ENCODE measurements at regions not wholly inside any gene's neighbourhood (a gene's known extent, or its start where the extent isn't known, plus 50 kb on each side); places are given as distances from the start of the nearest gene placed in this dataset.

DNA sequence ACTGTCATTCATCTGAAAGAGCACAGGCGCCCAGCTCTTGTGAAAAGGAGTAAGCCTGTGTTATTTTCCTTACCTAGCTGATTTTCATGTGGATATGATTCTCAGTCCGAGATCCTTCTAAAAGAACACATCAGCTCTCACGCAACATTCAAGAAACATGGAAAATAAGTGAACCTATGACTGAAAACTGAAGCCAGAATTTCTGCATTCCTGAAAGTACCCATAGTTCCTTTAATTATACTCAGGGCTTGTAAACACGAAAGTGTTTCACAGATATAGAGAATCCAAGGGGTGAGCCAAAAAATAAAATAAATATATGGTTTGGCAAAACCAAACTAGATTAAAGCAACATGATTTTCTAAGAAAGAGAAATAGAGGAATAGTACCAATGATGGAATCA lies 100.8 kb upstream of the CHMP2B start:
- intact Hi-C loops (cut with DNase I), result no loop called here
- Histone ChIP-seq H3K36me3 (no peaks in the 10 kb centered on the region), H3K4me1 (no peaks in the 10 kb centered on the region), H3K4me3 (no peak overlapping the region), H3K27me3 (no peaks in the 10 kb centered on the region), H3K9me3 (no peaks in the 10 kb centered on the region), H3K27ac (no peak overlapping the region)
- TF ChIP-seq, protein P1, sequence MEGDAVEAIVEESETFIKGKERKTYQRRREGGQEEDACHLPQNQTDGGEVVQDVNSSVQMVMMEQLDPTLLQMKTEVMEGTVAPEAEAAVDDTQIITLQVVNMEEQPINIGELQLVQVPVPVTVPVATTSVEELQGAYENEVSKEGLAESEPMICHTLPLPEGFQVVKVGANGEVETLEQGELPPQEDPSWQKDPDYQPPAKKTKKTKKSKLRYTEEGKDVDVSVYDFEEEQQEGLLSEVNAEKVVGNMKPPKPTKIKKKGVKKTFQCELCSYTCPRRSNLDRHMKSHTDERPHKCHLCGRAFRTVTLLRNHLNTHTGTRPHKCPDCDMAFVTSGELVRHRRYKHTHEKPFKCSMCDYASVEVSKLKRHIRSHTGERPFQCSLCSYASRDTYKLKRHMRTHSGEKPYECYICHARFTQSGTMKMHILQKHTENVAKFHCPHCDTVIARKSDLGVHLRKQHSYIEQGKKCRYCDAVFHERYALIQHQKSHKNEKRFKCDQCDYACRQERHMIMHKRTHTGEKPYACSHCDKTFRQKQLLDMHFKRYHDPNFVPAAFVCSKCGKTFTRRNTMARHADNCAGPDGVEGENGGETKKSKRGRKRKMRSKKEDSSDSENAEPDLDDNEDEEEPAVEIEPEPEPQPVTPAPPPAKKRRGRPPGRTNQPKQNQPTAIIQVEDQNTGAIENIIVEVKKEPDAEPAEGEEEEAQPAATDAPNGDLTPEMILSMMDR (IDR thresholded peaks at IDR 0.05), result no peak
- ATAC-seq (no peak), DNase-seq (no peak)

DNA sequence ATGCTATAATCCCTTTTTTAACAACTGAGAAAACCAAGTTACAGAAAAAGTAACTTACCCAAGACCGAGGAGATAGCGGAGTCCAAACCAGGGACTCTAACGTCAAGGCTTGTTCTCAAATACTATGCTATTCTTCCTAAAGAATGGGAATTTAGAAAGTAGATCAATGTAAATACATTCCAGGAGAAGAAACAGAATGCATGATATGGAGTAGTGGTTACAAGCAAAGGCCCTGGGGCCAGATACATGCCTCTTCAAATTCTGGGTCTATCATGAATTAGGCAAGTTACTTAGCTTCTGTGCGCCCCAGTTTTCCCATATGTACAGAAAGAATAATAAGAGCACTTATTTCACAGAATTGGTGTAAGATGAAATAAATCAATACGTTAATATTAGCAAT lies 102.0 kb upstream of the CHMP2B start:
- no peaks in the 10 kb centered on the region for H3K9me3 ChIP-seq
- no peaks in the 10 kb centered on the region for H3K36me3 ChIP-seq
- DNase-seq (no peak), ATAC-seq (no peak)
- no peaks in the 10 kb centered on the region for H3K4me1 ChIP-seq
- TF ChIP-seq, protein P1 (IDR thresholded peaks at IDR 0.05), result no peak
- intact Hi-C loops (cut with DNase I), result no loop called here
- H3K27ac ChIP-seq, result no peak overlapping the region
- no peaks in the 10 kb centered on the region for H3K27me3 ChIP-seq
- H3K4me3 ChIP-seq, result no peak overlapping the region

DNA sequence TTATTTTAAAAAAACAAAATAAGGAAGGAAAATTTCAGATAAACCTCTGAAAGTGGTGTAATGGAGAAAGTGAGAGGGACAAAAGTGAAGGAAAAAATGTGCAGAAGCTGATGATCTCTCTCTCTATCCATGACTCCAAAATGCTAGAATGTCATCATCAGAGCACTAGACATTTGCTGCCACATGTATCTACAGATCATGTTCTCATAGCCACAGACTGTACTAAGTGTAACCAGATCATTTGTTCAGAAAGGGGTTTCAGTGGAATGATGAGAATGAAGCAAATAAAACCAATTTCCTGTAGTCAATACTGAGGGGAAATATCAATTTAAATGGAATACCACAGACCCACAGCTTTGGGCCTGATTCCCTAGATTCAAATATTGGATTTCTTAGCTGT lies 104.3 kb upstream of the CHMP2B start:
- TF ChIP-seq, protein P1 (IDR thresholded peaks at IDR 0.05), result no peak
- intact Hi-C loops (cut with DNase I), result no loop called here
- ATAC-seq, result no peak
- H3K9me3 ChIP-seq, result no peaks in the 10 kb centered on the region
- H3K36me3 ChIP-seq, result no peaks in the 10 kb centered on the region
- no peaks in the 10 kb centered on the region for H3K27me3 ChIP-seq
- no peak overlapping the region for H3K27ac ChIP-seq
- no peak for DNase-seq
- H3K4me1 ChIP-seq, result no peaks in the 10 kb centered on the region
- no peak overlapping the region for H3K4me3 ChIP-seq

DNA sequence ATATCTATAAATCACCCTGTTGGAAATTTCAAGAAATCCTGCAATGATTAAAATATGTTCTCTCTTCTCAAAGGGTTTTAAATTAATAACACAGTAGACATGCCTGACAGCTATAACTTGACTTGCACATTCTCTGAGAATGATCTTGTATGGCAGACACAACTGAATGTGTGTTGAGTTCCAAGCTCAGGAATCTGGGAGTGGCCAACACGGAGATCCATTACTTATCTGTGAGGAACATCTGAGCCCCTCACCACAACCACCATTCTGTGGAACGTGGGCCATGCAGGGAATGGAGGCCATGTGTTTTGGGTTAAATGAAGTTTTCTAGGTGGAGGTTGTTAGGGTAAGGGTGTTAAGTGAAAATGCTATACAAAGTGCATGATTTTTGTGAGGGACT lies 105.3 kb upstream of the CHMP2B start:
- Histone ChIP-seq H3K4me3 (no peak overlapping the region), H3K4me1 (no peaks in the 10 kb centered on the region), H3K36me3 (no peaks in the 10 kb centered on the region), H3K27ac (no peak overlapping the region), H3K27me3 (no peaks in the 10 kb centered on the region), H3K9me3 (no peaks in the 10 kb centered on the region)
- DNase-seq, result no peak
- no peak for ATAC-seq
- intact Hi-C loops (cut with DNase I), result no loop called here
- TF ChIP-seq, protein P1 (IDR thresholded peaks at IDR 0.05), result no peak

DNA sequence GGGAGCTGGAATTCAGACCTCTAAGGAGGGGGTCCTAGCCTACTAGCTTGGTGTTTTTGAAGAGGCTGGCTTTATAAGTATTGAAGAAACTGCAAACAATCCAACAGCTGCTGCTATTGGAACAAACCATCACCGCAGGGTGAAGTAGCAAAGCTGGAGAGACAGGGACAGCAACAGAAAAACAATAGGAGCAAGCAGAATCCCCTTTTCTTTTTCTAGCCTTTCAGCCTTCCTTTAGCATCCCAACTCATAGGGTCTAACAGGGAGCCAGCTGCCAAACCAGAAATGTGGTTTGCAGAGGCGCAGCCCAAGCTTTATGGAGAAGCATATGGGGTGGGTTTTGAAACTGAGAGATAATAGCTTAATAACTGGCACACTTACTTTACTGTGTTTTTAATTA lies 106.2 kb upstream of the CHMP2B start:
- DNase-seq, result no peak
- no peak for ATAC-seq
- H3K27ac ChIP-seq, result no peak overlapping the region
- H3K36me3 ChIP-seq, result no peaks in the 10 kb centered on the region
- TF ChIP-seq, protein P1 (IDR thresholded peaks at IDR 0.05), result no peak
- intact Hi-C loops (cut with DNase I), result no loop called here
- H3K9me3 ChIP-seq, result no peaks in the 10 kb centered on the region
- no peak overlapping the region for H3K4me3 ChIP-seq
- no peaks in the 10 kb centered on the region for H3K27me3 ChIP-seq
- H3K4me1 ChIP-seq, result no peaks in the 10 kb centered on the region

DNA sequence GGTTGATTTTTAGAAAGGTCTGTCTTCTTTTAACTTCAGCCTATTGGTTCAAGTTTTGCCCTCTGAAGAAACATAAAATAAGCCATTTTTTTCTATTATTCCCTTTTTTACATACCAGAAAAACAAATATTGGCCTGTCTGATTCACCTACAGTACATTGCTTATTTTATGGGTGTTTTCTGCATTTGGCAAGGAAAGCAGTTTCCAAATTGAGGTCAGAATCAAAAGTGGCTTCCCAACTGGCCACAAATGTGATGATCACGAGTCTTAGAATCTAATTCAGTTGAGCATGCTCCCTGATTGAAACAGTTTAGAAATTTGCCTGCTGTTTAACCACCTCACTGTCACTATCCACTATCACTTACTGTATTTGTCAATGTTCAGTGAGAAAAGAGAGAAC lies 106.9 kb upstream of the CHMP2B start:
- intact Hi-C loops (cut with DNase I), result no loop called here
- no peaks in the 10 kb centered on the region for H3K4me1 ChIP-seq

More for the DNA sequence above, 106.9 kb upstream of the CHMP2B start:
- ATAC-seq (no peak), DNase-seq (no peak)
- TF ChIP-seq, protein P1 (IDR thresholded peaks at IDR 0.05), result no peak
- no peak overlapping the region for H3K4me3 ChIP-seq
- H3K9me3 ChIP-seq, result no peaks in the 10 kb centered on the region
- H3K27me3 ChIP-seq, result no peaks in the 10 kb centered on the region
- H3K27ac ChIP-seq, result no peak overlapping the region
- H3K36me3 ChIP-seq, result no peaks in the 10 kb centered on the region
